ENCODE measurements at regions not wholly inside any gene's neighbourhood (a gene's known extent, or its start where the extent isn't known, plus 50 kb on each side); places are given as distances from the start of the nearest gene placed in this dataset.

GRCh38 chr4:23476515-23477090 lies 413.2 kb downstream of the PPARGC1A start:
- TF ChIP-seq, protein P1, sequence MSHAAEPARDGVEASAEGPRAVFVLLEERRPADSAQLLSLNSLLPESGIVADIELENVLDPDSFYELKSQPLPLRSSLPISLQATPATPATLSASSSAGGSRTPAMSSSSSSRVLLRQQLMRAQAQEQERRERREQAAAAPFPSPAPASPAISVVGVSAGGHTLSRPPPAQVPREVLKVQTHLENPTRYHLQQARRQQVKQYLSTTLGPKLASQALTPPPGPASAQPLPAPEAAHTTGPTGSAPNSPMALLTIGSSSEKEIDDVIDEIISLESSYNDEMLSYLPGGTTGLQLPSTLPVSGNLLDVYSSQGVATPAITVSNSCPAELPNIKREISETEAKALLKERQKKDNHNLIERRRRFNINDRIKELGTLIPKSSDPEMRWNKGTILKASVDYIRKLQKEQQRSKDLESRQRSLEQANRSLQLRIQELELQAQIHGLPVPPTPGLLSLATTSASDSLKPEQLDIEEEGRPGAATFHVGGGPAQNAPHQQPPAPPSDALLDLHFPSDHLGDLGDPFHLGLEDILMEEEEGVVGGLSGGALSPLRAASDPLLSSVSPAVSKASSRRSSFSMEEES (CRISPR knock-in tag; IDR thresholded peaks at IDR 0.05), result no peak
- no peak for TF ChIP-seq VEZF1 (CRISPR knock-in tag; IDR thresholded peaks at IDR 0.05)
- TF ChIP-seq NRF1 (conservative IDR thresholded peaks at IDR 0.05 in 1 of 2, IDR thresholded peaks at IDR 0.05 in 1 of 2), result no peak
- no peak for TF ChIP-seq KAT8 (IDR thresholded peaks at IDR 0.05; ENCODE audit: low read depth)
- TF ChIP-seq, protein P2, sequence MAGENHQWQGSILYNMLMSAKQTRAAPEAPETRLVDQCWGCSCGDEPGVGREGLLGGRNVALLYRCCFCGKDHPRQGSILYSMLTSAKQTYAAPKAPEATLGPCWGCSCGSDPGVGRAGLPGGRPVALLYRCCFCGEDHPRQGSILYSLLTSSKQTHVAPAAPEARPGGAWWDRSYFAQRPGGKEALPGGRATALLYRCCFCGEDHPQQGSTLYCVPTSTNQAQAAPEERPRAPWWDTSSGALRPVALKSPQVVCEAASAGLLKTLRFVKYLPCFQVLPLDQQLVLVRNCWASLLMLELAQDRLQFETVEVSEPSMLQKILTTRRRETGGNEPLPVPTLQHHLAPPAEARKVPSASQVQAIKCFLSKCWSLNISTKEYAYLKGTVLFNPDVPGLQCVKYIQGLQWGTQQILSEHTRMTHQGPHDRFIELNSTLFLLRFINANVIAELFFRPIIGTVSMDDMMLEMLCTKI (IDR thresholded peaks at IDR 0.05; ENCODE audit: partially characterized antibody), result no peak
- no peak for TF ChIP-seq POLR2AphosphoS5 (IDR thresholded peaks at IDR 0.05; ENCODE audit: control insufficient read depth, insufficient read depth, low read depth, low read length)

All from K562 (cell line).